Occipital lobe (tissue), 1 donor: ENCODE measurements at regions not wholly inside any gene's neighbourhood (a gene's known extent, or its start where the extent isn't known, plus 50 kb on each side); places are given as distances from the start of the nearest gene placed in this dataset.
"Not testable (repeated sequence)": the region's sequence is repeated elsewhere in the genome, so short reads cannot be mapped to it uniquely, and the experiment has no call there.

Experiments used
- DNase-seq: peaks from one replicate; lab custom pipeline; 2025; lab: John Stamatoyannopoulos, UW

- no peak for DNase-seq
Measured at GRCh38 chr13:33340631-33341030, 55.1 kb upstream of the STARD13 start.

DNA sequence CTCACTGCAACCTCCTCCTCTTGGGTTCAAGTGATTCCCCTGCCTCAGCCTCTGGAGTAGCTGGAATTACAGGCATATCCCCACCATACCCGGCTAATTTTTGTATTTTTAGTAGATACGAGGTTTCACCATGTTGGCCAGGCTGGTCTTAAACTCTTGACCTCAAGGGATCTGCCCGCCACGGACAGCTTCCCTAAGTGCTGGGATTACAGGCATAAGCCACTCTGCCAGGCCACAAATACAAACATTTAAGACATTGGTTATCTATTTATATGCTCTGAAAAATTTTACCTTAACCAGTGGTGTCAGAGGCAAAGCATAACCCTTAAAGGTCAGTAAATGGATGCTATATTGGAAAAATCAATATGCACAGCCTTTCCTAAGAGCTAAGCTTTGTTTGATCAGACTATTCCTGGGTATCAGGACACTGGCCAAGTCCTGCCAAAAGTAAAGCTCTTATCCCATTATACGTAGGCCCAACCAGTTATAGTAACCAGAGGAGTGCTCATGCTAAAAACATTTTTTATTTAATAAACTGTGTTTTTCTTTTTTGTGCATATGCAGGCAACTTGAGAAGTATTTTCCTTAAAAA lies 56.4 kb upstream of the STARD13 start:
- no peak for DNase-seq

- no peak for DNase-seq
Measured at GRCh38 chr13:33345842-33346241, 60.3 kb upstream of the STARD13 start.

DNA sequence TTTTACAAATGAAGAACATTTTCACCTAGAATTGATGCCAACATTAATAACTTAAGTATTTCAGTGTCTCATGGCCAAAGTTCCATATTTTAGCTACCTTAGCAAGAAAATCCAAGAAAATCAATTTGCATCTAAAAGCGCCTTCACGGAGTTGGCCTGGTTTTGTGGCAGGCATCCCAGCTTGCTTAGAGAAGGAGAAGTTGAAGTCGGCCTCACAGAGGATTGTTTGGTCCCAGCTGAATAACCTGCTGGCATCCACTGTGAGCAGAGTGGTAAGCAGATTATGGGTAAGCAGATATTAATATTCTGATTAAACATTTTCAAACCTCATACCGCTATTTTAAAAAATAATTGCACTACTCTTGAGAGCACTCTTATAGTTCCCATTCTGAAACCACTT lies 62.3 kb upstream of the STARD13 start:
- no peak for DNase-seq

DNA sequence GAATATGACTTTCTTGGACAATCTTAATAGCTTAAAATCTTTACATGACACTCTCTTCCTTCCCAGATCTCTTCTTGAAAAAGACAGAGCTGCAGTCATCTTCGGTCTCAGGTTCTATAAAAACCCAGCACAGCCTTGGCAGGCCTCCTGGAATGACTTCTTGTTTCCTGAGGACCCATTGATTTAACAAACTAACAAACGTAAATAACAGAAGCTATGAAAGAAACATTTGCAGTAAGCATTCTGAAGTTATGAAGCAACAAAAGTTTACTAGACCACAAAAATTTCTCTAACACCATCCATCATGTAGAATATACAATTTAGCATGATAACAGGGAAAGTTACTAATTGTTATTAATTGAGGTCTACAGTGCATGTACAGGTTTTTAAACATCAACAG lies 62.8 kb upstream of the STARD13 start:
- no peak for DNase-seq

- no peak for DNase-seq
Measured at GRCh38 chr13:33349288-33349985, 63.9 kb upstream of the STARD13 start.

- no peak for DNase-seq
Measured at GRCh38 chr13:33349986-33350826, 64.7 kb upstream of the STARD13 start.

GRCh38 chr13:33351319-33351718 lies 65.8 kb upstream of the STARD13 start:
- no peak for DNase-seq

DNA sequence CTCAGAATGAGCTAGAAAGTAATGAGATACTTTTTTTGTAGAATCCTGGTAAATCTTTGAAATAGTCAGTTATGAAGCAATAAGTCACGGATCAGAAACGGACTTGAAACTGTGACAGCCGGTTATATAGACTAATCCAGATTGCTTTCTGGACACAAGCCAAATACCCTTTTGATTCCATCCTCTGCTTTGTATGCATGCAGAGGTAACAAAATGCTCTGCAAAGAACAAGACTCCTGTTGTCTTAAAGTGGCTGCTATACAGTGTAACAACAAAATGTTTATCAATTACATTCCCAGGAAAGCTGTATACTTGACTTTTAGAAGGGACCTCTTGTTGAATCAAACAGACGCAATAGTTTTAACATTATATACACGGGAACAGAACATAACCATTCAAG lies 66.5 kb upstream of the STARD13 start:
- DNase-seq, result no peak

DNA sequence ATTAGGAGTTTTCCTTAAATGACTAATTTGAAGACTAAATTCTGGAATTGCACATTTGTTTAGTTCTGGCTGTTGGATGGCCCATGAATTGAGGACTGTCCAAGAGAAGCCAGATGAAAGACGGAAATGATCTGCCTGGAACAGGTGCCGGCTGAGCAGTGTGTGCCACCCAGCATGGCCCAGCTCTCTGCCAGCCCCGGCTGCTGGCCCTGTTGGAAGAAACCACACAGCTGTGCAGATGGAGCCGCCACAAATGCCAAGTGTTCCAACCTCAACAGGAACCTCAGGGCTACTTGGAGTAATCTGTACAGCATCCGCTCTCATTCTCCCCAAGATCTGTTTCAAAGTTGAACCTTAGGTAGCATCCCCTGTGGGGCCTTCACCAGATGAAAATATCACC lies 67.0 kb upstream of the STARD13 start:
- no peak for DNase-seq

DNA sequence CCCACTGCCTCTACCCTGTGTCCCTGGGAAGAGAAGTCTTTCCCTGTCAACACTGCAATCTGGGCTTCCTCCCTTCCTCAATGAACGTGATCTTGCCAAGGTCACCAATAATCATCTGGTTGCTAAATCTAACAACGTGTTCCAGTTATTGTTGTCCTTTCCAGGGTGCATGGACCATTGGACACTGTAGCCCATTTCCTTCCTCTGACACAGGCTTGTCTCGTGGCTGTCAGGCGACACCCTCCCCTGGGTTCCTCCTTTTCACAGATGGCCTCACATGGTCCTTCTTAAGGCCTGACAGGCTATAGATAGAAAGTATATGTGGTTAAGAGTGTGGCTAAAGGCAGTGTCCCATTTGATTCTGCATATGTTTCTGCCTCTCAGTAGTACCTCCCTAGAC lies 67.7 kb upstream of the STARD13 start:
- DNase-seq, result no peak

DNA sequence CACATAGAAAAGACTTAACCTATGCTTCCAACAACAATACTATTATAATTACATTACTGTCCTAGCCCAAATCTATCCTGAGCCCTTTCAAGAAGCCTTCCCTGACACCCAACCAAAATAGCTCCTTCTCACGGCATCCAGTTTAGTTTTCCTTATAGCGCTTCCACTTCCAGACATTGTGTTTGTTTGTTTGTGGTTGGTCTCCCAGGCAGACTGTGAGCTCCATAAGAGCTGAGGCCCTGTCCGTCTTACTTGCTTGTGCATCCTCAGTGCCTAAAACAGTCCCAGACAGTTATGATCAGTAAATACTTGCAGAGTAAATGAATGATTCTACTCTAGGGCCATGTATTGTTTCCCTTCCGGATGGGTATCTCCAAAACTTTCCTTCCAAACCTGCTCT lies 68.1 kb upstream of the STARD13 start:
- DNase-seq, result no peak

- no peak for DNase-seq
Measured at GRCh38 chr13:33355201-33355895, 69.8 kb upstream of the STARD13 start.

DNA sequence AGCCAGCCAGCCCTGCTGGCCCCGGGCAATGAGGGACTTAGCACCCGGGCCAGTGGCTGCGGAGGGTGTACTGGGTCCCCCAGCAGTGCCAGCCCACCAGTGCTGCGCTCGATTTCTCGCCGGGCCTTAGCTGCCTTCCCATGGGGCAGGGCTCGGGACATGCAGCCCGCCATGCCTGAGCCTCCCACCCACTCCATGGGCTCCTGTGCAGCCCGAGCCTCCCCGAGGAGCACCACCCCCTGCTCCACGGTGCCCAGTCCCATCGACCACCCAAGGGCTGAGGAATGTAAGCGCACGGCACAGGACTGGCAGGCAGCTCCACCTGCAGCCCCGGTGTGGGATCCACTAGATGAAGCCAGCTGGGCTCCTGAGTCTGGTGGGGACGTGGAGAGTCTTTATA lies 72.5 kb upstream of the STARD13 start:
- DNase-seq, result not testable (repeated sequence)

DNA sequence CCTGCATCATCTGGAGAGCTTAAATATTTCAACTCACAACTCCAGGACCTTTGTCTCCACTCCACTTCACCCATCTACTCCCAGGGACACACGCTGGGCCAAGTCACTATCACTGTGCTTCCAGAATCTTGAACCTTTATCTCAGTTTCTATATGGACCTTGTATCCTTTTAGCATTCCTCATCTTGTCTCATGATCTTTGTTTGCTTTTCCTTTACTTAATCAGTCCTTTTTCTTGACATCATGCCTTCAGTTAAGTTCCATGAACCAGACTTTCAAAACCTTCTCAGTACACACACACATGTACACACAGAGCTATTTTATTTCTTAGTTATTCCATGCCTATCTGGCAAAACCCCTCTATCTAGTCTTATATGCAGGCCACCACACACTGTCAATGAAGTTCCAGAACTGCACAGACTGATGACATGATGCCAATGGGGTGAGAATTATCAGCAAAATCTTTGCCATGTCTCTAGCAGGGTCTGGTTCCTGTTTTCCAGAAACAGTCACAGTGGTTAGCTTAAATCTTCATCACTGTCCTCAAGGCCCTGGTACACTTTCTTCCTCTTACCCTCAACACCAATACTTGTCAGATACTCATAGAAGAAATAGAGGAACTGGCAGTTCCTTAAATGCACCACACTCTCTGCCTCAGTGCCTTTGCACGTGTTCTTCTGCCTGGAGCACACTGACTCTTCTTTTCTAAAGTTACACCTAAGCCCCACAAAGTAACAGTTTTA lies 77.6 kb upstream of the STARD13 start:
- no peak for DNase-seq

GRCh38 chr13:33364192-33364591 lies 78.6 kb upstream of the STARD13 start:
- DNase-seq, result no peak

DNA sequence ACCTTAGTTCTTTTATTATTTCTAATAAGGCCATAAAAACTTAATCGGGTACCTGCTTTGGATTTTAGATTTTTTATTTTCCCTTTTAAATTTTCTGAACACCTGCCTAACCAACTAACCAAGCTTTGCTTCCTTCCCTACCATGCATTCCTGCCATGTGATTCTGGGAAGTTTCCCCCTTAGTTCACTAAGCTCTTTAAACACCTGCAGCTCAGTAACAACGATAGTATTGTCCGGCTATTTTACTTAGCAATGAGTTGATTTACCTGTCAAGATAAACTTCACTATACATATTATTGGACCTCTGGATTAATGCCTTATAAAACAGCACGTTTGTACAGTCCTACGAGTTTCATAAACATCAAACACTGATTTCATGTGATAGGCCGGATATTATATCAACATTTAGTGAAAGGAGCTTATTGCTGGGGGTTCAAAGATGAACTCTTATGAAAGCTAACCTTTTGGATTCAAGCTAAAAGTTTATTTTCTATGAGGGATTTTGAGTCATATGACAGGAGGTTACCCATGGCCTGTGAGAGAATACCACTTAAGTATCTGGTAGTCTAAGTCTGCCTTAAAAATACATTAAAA lies 81.0 kb upstream of the STARD13 start:
- DNase-seq, result no peak

DNA sequence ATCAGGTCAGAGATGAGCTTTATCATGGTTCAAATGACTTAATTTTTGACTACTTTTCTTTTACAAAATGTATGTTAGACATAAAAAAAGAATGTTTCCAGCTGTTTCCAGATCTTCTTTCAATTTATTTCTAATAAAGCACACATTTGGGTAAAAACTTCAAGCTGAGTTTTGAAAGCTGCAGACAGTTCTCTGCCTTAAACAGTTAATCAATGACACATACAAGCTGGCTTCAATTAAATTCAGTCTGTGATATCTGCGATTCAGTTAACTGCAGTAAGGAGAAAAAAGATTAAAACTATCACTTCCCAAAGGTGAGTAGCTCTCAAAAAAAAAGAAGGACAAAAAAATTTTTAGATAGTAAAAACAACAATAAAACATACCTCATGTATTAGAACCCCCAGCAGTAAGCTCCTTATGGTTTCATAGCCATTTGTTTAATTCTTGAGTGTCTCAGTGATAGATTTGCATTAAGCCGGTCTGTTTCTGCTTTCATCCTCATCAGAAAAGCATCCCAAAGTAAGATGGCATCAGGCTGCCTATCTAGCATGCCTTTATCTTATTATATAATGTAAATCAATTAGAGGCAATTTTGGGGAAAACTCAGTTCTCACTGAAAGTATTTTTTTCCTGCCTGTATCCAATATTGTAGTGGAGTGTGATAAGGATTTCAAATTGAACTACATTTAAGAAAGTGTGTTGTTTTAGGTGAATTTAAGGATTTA lies 81.8 kb upstream of the STARD13 start:
- DNase-seq, result no peak

DNA sequence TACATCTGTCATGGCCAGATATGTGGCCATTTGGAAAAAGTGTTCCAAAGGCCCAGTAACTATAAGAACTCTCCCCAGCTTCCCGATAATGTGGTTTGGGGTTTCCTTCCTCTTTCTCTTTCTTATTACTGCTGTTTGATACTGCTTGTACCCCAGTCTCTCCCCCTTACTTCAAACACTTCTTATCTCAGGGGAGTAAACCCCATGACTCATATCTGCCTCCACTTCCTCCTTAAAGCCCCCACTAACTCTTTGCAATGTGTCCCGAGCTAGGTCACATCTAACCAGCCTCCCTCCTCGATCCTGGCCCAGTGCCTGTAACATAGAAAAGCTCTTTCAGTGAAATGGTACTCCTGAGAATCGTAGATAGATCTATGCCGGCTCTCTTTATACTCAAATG lies 82.4 kb upstream of the STARD13 start:
- no peak for DNase-seq

GRCh38 chr13:33369073-33369472 lies 83.5 kb upstream of the STARD13 start:
- no peak for DNase-seq
